Cardiac muscle cell (in vitro differentiated cells and primary cell): ENCODE measurements at regions not wholly inside any gene's neighbourhood (a gene's known extent, or its start where the extent isn't known, plus 50 kb on each side); places are given as distances from the start of the nearest gene placed in this dataset.

Experiments
- DNase-seq, 2 donors: peaks; one replicate each; pipeline versions ENCODE4 v3.0.0 to v3.0.0-alpha.2; 2010 to 2017; ENCODE audit warnings: low read depth in 1 of 2, low spot score in 1 of 2
- H3K27ac ChIP-seq: fragments of 200-600 bp; sonication (generic); 2 replicates; pipeline ENCODE4 v1.5.1; 2016
- H3K27me3 ChIP-seq: fragments of 200-600 bp; sonication (generic); 2 replicates; pipeline ENCODE4 v1.6.0; 2016; ENCODE audit warnings: control low read depth
- H3K36me3 ChIP-seq: fragments of 200-600 bp; sonication (generic); 2 replicates; pipeline ENCODE4 v1.5.1; 2016; ENCODE audit warnings: control low read depth
- H3K4me1 ChIP-seq: fragments of 200-600 bp; sonication (generic); 2 replicates; pipeline ENCODE4 v1.8.1; 2017; ENCODE audit warnings: low read depth, mild to moderate bottlenecking, mixed run types
- H3K4me3 ChIP-seq: fragments of 200-600 bp; sonication (generic); 2 replicates; pipeline ENCODE4 v1.5.1; 2016; ENCODE audit warnings: mild to moderate bottlenecking
- H3K9me3 ChIP-seq: fragments of 200-600 bp; sonication (generic); 2 replicates; pipeline ENCODE4 v1.5.1; 2017; ENCODE audit warnings: low read depth, mild to moderate bottlenecking, control low read depth
- TF ChIP-seq, protein P1 (sequence below): IDR thresholded peaks from 2 replicates; pipeline ENCODE4 v1.5.1; 2012; ENCODE audit warnings: low read depth, mild to moderate bottlenecking, low read length

DNA sequence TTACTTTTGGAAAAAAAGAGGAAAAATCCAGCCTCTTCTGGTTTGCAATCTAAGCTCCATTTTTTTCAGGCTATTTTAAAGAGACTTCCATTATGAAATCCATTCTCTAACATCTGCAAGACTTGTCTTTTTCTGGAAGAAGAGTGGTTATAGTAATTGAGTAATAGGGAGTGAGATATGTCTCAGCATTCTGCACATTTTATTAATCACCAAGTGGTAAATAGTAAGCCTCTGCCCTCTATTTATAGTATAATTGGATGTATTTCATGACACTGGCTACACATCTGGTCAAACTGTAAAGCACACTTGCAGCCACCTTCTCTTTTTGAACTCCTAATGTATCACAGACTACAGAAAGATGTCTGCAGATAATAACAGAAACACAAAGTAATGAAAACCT, 391.1 kb downstream of the ETS1 start:
- H3K4me3 ChIP-seq: no peak overlapping the region
- H3K9me3 ChIP-seq: no peaks in the 10 kb centered on the region
- no peaks in the 10 kb centered on the region for H3K4me1 ChIP-seq
- H3K27me3 ChIP-seq: no peaks in the 10 kb centered on the region
- TF ChIP-seq, protein P1, sequence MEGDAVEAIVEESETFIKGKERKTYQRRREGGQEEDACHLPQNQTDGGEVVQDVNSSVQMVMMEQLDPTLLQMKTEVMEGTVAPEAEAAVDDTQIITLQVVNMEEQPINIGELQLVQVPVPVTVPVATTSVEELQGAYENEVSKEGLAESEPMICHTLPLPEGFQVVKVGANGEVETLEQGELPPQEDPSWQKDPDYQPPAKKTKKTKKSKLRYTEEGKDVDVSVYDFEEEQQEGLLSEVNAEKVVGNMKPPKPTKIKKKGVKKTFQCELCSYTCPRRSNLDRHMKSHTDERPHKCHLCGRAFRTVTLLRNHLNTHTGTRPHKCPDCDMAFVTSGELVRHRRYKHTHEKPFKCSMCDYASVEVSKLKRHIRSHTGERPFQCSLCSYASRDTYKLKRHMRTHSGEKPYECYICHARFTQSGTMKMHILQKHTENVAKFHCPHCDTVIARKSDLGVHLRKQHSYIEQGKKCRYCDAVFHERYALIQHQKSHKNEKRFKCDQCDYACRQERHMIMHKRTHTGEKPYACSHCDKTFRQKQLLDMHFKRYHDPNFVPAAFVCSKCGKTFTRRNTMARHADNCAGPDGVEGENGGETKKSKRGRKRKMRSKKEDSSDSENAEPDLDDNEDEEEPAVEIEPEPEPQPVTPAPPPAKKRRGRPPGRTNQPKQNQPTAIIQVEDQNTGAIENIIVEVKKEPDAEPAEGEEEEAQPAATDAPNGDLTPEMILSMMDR: no peak
- H3K27ac ChIP-seq: no peak overlapping the region
- no peaks in the 10 kb centered on the region for H3K36me3 ChIP-seq
- DNase-seq: peak in 1 of 2 donors; percentile 57

DNA sequence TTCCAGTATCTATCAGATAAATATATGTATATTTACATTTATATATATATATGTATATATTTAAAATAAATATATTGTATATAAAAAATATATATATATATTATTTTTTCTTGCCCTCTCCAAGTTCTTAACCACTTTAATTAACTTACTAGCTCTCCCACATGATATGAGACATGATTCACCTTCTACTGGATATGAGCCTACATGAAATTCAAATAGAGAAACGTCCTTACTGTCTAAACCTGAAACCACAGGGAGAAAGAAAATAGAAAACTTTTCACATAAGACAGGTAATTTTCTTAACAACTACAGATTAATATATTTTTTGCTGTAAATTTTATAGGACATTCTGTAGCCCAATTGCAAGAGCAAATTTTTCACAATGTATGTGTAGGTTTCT, 391.6 kb downstream of the ETS1 start:
- H3K27ac ChIP-seq: no peak overlapping the region
- H3K27me3 ChIP-seq: no peaks in the 10 kb centered on the region
- no peak overlapping the region for H3K4me3 ChIP-seq
- TF ChIP-seq, protein P1: no peak
- no peaks in the 10 kb centered on the region for H3K36me3 ChIP-seq
- H3K4me1 ChIP-seq: no peaks in the 10 kb centered on the region
- no peaks in the 10 kb centered on the region for H3K9me3 ChIP-seq
- no peak for DNase-seq

DNA sequence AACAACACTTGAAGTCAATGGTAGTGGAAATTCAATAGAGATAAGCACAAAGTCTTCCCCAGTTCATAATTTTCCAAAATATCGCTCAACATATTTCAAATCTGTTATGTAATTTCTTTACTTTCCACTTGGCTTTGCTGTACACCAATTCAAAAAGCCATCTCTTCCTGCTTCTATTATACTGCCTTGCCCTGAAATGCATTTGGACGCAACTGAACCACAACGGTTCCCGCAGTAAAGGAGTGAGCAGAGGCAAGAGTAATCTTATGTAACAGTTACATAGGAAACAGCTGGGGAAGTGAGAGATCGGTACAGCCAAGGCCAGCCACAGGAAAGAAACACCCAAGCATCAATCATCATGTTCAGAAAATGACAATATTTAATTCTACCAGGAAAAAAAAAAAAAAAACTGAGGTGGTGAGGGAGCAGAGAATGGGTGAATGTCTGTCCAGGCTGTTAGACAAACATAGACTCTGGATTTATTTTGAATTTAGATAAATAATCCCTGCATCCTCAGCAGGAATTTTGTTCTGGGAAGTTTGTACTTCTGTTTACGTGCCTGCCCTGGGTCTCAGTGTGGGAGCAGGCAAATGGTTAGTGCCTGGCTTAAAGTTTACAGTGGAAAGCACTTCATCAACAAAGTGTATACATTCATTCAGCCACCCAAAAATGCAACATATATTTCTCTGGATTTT, 392.2 kb downstream of the ETS1 start:
- Histone ChIP-seq H3K36me3 (no peaks in the 10 kb centered on the region), H3K4me1 (no peaks in the 10 kb centered on the region), H3K9me3 (no peaks in the 10 kb centered on the region), H3K27me3 (no peaks in the 10 kb centered on the region), H3K27ac (no peak overlapping the region), H3K4me3 (no peak overlapping the region)
- DNase-seq: peak in 1 of 2 donors; percentile 64
- TF ChIP-seq, protein P1: no peak

DNA sequence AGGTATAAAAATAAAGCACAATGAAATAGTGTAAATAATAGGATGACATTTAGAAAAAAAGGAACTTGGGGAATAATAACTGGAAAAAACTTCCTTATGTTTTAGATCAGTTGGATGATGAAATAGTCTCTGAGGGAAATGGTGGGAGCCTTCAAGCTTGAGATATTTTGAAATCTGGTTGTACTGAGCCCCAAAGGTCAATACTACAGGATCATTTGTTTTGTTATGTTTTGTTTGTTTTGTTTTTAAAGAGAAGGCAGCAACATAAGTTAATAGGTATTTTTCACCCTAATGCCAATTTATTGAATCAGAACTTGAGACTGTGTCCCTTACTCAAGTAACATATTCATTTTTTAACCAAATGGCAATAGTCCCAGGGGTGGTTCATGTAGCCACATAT, 393.1 kb downstream of the ETS1 start:
- H3K36me3 ChIP-seq: no peaks in the 10 kb centered on the region
- H3K4me1 ChIP-seq: no peaks in the 10 kb centered on the region
- H3K27ac ChIP-seq: no peak overlapping the region
- peak in 1 of 2 donors; percentile 30 for DNase-seq
- TF ChIP-seq, protein P1: no peak
- H3K9me3 ChIP-seq: no peaks in the 10 kb centered on the region
- H3K27me3 ChIP-seq: no peaks in the 10 kb centered on the region
- H3K4me3 ChIP-seq: no peak overlapping the region

DNA sequence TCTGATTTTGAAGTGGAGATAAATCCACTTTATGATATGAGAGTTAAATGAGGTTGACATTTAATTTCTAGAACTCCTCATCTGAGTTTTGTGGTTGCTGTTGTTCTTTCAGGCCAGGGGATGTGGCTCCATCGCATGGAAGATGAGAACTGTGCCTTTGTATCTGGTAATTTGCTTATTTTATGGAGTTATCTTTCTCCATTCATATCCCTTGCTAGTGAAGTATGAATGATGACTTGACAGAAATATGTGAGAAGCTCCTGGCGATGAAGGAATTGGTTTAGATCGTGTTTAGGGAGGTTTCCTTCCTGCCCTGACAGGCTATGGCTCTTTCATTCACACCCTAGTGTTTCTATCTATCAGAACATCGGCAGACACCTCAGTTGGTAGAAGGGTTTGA, 393.7 kb downstream of the ETS1 start:
- Histone ChIP-seq H3K27ac (no peak overlapping the region), H3K27me3 (no peaks in the 10 kb centered on the region), H3K9me3 (no peaks in the 10 kb centered on the region), H3K4me1 (no peaks in the 10 kb centered on the region), H3K36me3 (no peaks in the 10 kb centered on the region), H3K4me3 (no peak overlapping the region)
- TF ChIP-seq, protein P1: no peak
- no peak for DNase-seq
